Body of pancreas (tissue), 4 donors: ENCODE measurements at regions not wholly inside any gene's neighbourhood (a gene's known extent, or its start where the extent isn't known, plus 50 kb on each side); places are given as distances from the start of the nearest gene placed in this dataset.

Source experiments
- ATAC-seq: fragments of 150-250 bp; one replicate; pipeline ENCODE4 v1.9.1; 2016
- DNase-seq, 4 donors: peaks; one replicate each; pipeline ENCODE4 v3.0.0-alpha.2; 2019
- H3K27ac ChIP-seq, 4 donors: fragments of 200-600 bp; sonication (generic); 1 replicate in 3 of 4; 2 replicates in 1 of 4; pipeline versions ENCODE4 v1.5.1 to v1.6.1; 2016 to 2019; ENCODE audit warnings: mild to moderate bottlenecking in 1 of 4, mixed read lengths in 1 of 4, moderate library complexity in 1 of 4
- H3K27me3 ChIP-seq, 2 donors: fragments of 200-600 bp; sonication (generic); one replicate each; pipeline ENCODE4 v1.6.0; 2016; ENCODE audit warnings: mild to moderate bottlenecking in 1 of 2
- H3K36me3 ChIP-seq, 2 donors: fragments of 200-600 bp; sonication (generic); replicated peaks in 1 of 2; 2 replicates each; pipeline ENCODE4 v1.5.1; 2016; ENCODE audit warnings: low read depth in 2 of 2; ENCODE audit not compliant: insufficient read depth in 1 of 2
- H3K4me1 ChIP-seq: fragments of 200-600 bp; sonication (generic); one replicate; pipeline ENCODE4 v1.6.0; 2016
- H3K4me3 ChIP-seq, 2 donors: fragments of 200-600 bp; sonication (generic); 1 replicate in 1 of 2; 2 replicates in 1 of 2; pipeline ENCODE4 v1.5.1; 2016 to 2019
- H3K9me3 ChIP-seq, 3 donors: fragments of 200-600 bp; sonication (generic); 1 replicate in 2 of 3; 2 replicates in 1 of 3; pipeline ENCODE4 v1.5.1; 2016
- CTCF ChIP-seq, 7 experiments: fragments of 450-650 bp in 4 of 7; fragments of 200-600 bp in 3 of 7; sonication (generic) in 3 of 7; IDR thresholded peaks; one replicate each; pipeline ENCODE4 v1.5.1; 2016 to 2019; ENCODE audit warnings: antibody characterized with exemption in 7 of 7
- POLR2A ChIP-seq, 3 donors: fragments of 450-650 bp; IDR thresholded peaks; one replicate each; pipeline ENCODE4 v1.6.1; 2016; ENCODE audit warnings: antibody characterized with exemption in 3 of 3, mild to moderate bottlenecking in 2 of 3
- WGBS, 2 donors: methylation state at CpG; one replicate each; pipeline ENCODE4 v1.1.5; 2017; 5-methylcytosine and 5-hydroxymethylcytosine counted together
- intact Hi-C: fragments of 100-400 bp; cut with DNase I; formaldehyde crosslinking; loops from one replicate; pipeline ENCODE4 v1.15.1; 2023

- TF ChIP-seq CTCF (IDR thresholded peaks at IDR 0.05) (no peak), POLR2A (IDR thresholded peaks at IDR 0.05) (no peak)
- Histone ChIP-seq H3K4me1 (peaks cover 10% of the 10 kb centered on the region), H3K27me3 (no peaks in the 10 kb centered on the region), H3K36me3 (no peaks in the 10 kb centered on the region), H3K4me3 (no peak overlapping the region), H3K9me3 (no peaks in the 10 kb centered on the region), H3K27ac (peak overlapping the region in 1 of 4 donors; percentile 18)
- intact Hi-C loops: no loop called here
- no peak for DNase-seq
- 17 to 27% methylated on average over 6 of the region's 6 CpGs for WGBS, 2 donors
- no peak for ATAC-seq
These were observed 154.0 kb upstream of the LSM8 start for GRCh38 chr7:118029826-118030422.

- TF ChIP-seq CTCF (IDR thresholded peaks at IDR 0.05): no peak
- no peak for TF ChIP-seq POLR2A (IDR thresholded peaks at IDR 0.05)
- Histone ChIP-seq H3K4me3 (no peak overlapping the region), H3K27ac (no peak overlapping the region), H3K27me3 (no peaks in the 10 kb centered on the region), H3K4me1 (peaks cover 10% of the 10 kb centered on the region), H3K9me3 (no peaks in the 10 kb centered on the region), H3K36me3 (no peaks in the 10 kb centered on the region)
- intact Hi-C loops: no loop called here
- 45 to 55% methylated on average over 1 of the region's 1 CpG for WGBS, 2 donors
- ATAC-seq (no peak), DNase-seq (no peak)
These were observed 150.7 kb upstream of the LSM8 start for GRCh38 chr7:118033273-118033672.

- ATAC-seq (no peak), DNase-seq (no peak)
- H3K36me3 ChIP-seq: no peaks in the 10 kb centered on the region
- H3K27me3 ChIP-seq: no peaks in the 10 kb centered on the region
- intact Hi-C loops: no loop called here
- no peak overlapping the region for H3K27ac ChIP-seq
- H3K9me3 ChIP-seq: no peaks in the 10 kb centered on the region
- no peak overlapping the region for H3K4me3 ChIP-seq
- no peak for TF ChIP-seq CTCF (IDR thresholded peaks at IDR 0.05)
- TF ChIP-seq POLR2A (IDR thresholded peaks at IDR 0.05): no peak
- H3K4me1 ChIP-seq: no peaks in the 10 kb centered on the region
These were observed 143.9 kb upstream of the LSM8 start for GRCh38 chr7:118039963-118040489.

GRCh38 chr7:118040562-118040961 is 143.4 kb upstream of the LSM8 start:
- H3K9me3 ChIP-seq: no peaks in the 10 kb centered on the region
- 47 to 64% methylated on average over 2 of the region's 2 CpGs for WGBS, 2 donors
- no peak overlapping the region for H3K27ac ChIP-seq
- H3K27me3 ChIP-seq: no peaks in the 10 kb centered on the region
- TF ChIP-seq CTCF (IDR thresholded peaks at IDR 0.05) (no peak), POLR2A (IDR thresholded peaks at IDR 0.05) (no peak)
- intact Hi-C loops: no loop called here
- no peaks in the 10 kb centered on the region for H3K4me1 ChIP-seq
- no peak overlapping the region for H3K4me3 ChIP-seq
- H3K36me3 ChIP-seq: no peaks in the 10 kb centered on the region
- ATAC-seq (no peak), DNase-seq (no peak)

- Histone ChIP-seq H3K27me3 (no peaks in the 10 kb centered on the region), H3K4me1 (no peaks in the 10 kb centered on the region), H3K27ac (no peak overlapping the region), H3K36me3 (no peaks in the 10 kb centered on the region), H3K4me3 (no peak overlapping the region), H3K9me3 (no peaks in the 10 kb centered on the region)
- 38 to 40% methylated on average over 3 of the region's 3 CpGs for WGBS, 2 donors
- ATAC-seq: no peak
- intact Hi-C loops: no loop called here
- DNase-seq: no peak
- TF ChIP-seq CTCF (IDR thresholded peaks at IDR 0.05) (no peak), POLR2A (IDR thresholded peaks at IDR 0.05) (no peak)
These were observed 142.6 kb upstream of the LSM8 start for GRCh38 chr7:118041251-118041878.
